ENCODE measurements at regions not wholly inside any gene's neighbourhood (a gene's known extent, or its start where the extent isn't known, plus 50 kb on each side); places are given as distances from the start of the nearest gene placed in this dataset.

DNA sequence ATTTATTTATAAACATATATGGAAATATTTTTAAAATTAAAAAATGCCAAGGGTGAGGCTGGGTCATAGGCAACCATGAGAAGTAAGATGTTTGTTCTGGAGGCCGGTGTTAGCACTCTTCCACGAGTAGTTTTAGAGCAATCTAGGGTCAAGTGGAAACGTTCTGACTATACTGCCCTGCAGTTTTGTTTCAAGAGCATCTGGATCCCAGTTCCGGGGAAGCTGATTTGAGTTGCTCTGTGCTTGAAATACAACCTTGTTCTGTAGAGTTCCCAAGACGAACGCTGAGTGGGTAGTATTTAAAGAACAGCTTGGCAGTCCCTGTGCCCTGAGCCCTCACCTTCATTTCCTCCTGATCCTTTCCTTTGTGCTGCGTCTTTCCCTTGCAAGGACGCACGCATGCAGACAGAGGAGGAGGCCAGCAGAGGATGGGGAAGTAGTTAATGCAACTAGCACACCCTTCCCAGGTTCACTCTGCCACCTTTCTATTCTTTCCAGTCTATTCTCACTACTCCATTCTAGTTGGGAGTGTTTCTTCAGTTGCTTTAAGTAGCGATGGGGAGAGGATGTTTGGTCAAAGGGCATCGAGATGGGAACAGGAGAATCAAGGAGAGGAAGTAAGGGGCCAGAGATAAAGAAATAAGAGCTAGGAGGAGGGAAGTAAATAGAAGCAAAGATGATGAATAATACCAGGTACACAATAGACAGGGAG is 68.3 kb upstream of the ZSWIM6 start:
- intact Hi-C loops (cut with micrococcal nuclease) = no loop called here

GRCh38 chr5:61264273-61264661 is 67.8 kb upstream of the ZSWIM6 start:
- intact Hi-C loops (cut with micrococcal nuclease) = no loop called here

DNA sequence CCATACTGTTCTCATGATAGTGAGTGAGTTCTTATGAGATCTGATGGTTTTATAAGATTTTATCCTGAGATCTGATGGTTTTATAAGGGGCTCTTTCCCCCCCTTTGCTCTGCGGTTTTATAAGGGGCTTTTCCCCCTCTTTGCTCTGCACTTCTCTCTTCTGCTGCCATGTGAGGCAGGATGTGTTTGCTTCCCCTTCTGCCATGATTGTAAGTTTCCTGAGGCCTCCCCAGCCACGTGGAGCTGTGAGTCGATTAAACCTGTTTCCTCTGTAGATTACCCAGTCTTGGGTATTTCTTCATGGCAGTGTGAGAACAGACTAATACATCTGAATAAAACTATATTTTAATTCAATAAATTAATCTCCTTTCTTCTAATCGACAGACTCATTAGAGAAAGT is 64.9 kb upstream of the ZSWIM6 start:
- intact Hi-C loops (cut with micrococcal nuclease) = no loop called here

- intact Hi-C loops (cut with micrococcal nuclease) = no loop called here
Observed at GRCh38 chr5:61268871-61269270, 63.2 kb upstream of the ZSWIM6 start.

- intact Hi-C loops (cut with micrococcal nuclease) = loop anchor here (10.0 kb wide), 1 partner anchor 576 kb away; no protein-coding TSS in a partner anchor
Observed at GRCh38 chr5:61270510-61271165, 61.4 kb upstream of the ZSWIM6 start.

DNA sequence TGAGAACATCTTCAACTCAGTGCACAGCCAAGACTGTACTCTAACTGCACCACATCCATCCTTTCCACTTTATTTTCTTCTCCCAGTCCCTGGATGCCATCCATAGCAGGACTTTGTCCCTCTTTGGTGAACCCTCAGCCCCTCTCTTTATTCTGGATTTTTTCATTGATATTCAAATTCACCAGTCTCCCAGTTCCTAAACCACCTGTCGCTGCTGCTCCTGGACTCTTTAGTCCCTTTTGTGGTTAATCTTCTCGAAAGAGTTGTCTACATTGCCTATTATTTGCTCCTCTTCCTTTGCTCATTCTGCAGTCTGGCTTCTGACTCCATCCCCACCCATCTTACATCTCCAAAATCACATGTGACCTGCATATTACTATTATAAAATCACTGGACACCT is 59.4 kb upstream of the ZSWIM6 start:
- intact Hi-C loops (cut with micrococcal nuclease) = loop anchor here (10.0 kb wide), 1 partner anchor 578 kb away; no protein-coding TSS in a partner anchor

DNA sequence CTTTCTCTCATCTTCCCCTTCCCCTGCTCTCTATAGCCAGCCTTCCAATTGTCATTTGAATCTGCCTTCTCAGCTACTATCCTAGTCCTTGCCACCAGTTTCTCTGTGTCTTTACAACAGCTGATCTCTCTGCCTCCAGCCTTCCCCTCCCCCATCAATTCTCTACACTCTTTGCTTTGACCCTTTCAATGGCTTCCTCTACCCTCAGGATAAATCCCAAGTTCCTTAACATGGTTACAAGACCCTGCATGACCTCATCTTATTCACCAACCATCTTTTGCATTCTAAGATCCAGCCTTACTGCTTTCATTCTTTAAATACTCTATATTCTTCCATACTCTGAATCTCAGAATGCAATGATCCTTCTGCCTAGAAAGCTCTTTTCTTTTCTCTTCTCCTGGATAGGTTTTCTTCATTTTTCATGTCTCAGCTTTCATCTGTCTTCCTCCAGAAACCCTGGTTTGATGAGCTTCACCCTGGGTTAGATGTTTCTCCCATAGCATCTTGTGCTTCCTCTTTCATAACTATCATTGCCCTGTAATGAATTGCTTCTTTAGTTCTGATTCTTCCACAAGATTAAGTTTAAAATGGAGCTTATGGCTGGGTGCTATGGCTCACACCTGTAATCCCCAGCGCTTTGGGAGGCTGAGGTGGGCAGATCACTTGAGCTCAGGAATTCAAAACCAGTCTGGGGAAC is 58.6 kb upstream of the ZSWIM6 start:
- intact Hi-C loops (cut with micrococcal nuclease) = loop anchor here (10.0 kb wide), 1 partner anchor 579 kb away; no protein-coding TSS in a partner anchor

- intact Hi-C loops (cut with micrococcal nuclease) = loop anchor here (10.0 kb wide), 1 partner anchor 580 kb away; no protein-coding TSS in a partner anchor
Observed at GRCh38 chr5:61274511-61274911, 57.5 kb upstream of the ZSWIM6 start.

DNA sequence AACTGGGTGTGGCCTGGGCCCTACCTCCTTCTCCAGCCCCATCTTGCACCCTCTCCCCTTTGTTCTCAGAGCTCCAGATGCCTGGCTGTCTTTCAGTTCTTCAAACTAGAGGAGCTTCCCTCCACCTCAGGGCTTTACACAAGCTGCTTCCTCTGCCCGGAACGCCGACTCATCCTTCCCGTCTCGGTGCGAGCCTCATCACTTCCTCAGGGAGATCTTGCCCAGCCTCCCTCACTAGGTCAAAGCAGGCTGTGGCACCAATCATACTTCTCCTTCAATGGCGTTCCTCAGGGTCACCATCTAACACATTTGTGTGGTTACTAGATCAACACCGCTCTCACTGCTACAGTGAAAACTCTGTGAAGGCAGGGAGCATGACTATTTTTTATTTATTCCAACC is 56.2 kb upstream of the ZSWIM6 start:
- intact Hi-C loops (cut with micrococcal nuclease) = loop anchor here (10.0 kb wide), 1 partner anchor 581 kb away; no protein-coding TSS in a partner anchor

DNA sequence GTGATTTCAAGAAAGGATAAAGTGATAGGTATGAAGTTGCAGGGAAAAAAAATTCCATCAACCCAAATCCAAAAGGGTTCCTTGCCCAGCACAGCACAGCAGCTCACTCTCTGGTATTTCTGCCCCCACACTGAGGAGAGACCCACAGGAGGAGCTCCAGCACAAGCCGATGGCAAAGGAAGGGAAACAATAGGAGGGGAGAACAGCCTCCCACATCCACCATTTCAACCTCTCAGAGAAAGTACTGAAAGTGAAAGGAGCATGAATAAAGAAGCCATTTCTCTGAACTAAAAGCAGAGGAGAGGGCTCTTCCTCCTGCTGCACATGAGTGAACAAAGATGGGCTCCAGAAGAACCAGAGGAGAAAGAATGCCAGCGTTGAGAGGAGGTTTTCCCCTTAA is 54.9 kb upstream of the ZSWIM6 start:
- intact Hi-C loops (cut with micrococcal nuclease) = loop anchor here (1.0 to 10.0 kb wide), 3 partner anchors 115 to 582 kb away; partner anchors contain the start of gene SMIM15

DNA sequence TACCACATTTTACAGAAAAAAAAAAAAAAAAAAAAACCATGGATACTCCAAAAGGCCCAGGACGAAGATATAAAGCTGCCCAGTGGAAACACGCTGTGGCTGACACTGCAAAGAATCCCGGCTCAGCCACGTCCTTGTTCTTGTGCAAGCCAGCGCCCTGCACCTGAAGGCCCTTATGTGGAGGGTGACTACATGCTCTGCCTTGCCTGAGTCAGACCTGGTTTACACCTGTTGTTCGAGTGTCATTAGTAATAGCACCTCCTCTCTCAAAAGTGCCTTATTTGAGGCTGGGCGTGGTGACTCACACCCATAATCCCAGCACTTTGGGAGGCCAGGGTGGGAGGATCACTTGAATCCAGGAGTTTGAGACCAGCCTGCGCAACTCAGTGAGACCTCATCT is 54.3 kb upstream of the ZSWIM6 start:
- intact Hi-C loops (cut with micrococcal nuclease) = loop anchor here (1.0 to 10.0 kb wide), 3 partner anchors 115 to 583 kb away; partner anchors contain the start of gene SMIM15

DNA sequence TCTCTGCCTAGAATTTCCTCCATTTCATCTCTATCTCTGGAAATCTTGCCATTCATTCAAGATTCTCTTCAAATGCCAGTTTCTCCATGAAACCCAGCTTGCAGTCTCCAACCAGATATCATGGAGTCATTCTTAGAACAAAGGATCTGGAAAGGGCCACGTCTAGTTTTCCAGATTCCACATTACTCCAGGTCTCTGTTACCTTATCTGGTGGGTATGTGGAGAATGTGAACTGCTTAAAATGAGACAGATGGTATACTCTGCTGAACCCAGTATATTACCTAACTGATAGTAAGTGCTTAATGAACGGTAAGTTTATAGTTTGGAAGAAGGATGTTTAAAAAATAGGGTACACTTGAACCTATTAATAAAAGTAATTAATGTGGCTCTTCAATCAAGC is 52.3 kb upstream of the ZSWIM6 start:
- intact Hi-C loops (cut with micrococcal nuclease) = loop anchor here (2.0 to 10.0 kb wide), 4 partner anchors 129 to 585 kb away; partner anchors contain the start of genes ERCC8 and NDUFAF2

GRCh38 chr5:61280205-61280604 is 51.9 kb upstream of the ZSWIM6 start:
- intact Hi-C loops (cut with micrococcal nuclease) = loop anchor here (2.0 to 5.0 kb wide), 3 partner anchors 129 to 333 kb away; partner anchors contain the start of genes ERCC8 and NDUFAF2

GRCh38 chr5:61280761-61281427 is 51.2 kb upstream of the ZSWIM6 start:
- intact Hi-C loops (cut with micrococcal nuclease) = loop anchor here (1.0 to 5.0 kb wide), 4 partner anchors 50 to 334 kb away; partner anchors contain the start of genes ERCC8 and NDUFAF2

GRCh38 chr5:61281686-61282085 is 50.4 kb upstream of the ZSWIM6 start:
- intact Hi-C loops (cut with micrococcal nuclease) = loop anchor here (1.0 to 5.0 kb wide), 4 partner anchors 50 to 334 kb away; partner anchors contain the start of genes ERCC8 and NDUFAF2

Data from T-helper 1 cell treated with Interleukin-12 subunit alpha and Interleukin-12 subunit beta and Interleukin-4 antibody, amounts not matched to agents 30 ng/mL and 1 ng/mL, for 36 hours (primary cell).